ENCODE measurements at regions not wholly inside any gene's neighbourhood (a gene's known extent, or its start where the extent isn't known, plus 50 kb on each side); places are given as distances from the start of the nearest gene placed in this dataset.
A peak's percentile ranks its signal among the peaks of the same experiment; 100 is the strongest.

GRCh38 chr6:108734271-108734922 lies 113.8 kb upstream of the ARMC2 start:
- no peak for DNase-seq

DNA sequence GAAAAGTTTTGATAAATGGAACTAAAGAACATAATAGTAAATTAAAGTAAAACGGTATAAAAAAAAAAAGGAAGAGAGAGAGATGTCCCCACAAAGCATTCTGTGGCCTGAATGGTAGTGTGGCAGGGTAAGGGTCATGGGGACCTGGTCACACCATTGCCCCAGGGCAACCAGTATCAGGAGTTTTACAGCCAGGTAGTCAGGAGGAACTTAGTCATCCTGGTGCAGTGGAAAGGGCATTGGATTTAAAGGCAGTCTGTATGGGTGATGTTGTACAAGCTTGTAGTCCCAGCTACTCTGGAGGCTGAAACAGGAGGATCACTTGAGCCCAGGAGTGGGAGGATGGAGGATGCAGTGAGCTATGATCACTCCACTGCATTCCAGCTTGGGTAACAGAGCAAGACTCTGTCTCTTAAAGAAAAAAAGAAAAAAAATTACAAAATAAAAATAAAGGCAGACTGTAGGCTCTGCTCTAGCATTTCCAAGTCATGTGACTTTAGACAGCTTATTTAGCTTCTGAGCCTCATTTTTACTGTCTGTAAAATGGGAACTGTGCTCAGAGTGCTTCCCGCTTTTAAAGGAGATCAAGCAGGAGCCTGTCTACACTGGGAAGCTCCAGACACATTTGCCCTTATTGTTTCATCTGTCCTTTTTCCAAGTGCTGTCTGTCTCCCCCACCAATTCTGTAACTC lies 112.8 kb upstream of the ARMC2 start:
- DNase-seq, result no peak

- no peak for DNase-seq
Measured at GRCh38 chr6:108736002-108736361, 112.2 kb upstream of the ARMC2 start.

DNA sequence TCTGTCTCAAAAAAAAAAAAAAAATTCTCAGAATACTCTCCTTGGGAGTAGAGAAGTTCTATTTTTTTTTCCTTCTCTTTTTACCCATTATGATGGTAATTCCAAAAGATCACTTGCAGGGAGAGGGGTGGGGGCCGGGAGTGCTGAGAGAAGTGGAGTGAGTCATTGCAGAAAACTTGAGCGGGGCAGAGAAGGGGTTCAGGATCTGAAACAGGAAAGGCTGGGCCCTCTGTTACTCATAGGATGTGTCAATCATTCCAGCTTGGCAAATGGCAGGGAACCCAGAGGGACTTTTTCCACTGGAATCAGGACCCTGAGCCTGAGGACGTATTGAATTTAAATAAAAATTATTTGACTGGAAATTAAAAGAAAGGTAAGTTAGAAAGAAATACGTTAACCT lies 111.4 kb upstream of the ARMC2 start:
- DNase-seq, result peak in 24 of 56 donors; percentile 2 to 71 (median 26)

DNA sequence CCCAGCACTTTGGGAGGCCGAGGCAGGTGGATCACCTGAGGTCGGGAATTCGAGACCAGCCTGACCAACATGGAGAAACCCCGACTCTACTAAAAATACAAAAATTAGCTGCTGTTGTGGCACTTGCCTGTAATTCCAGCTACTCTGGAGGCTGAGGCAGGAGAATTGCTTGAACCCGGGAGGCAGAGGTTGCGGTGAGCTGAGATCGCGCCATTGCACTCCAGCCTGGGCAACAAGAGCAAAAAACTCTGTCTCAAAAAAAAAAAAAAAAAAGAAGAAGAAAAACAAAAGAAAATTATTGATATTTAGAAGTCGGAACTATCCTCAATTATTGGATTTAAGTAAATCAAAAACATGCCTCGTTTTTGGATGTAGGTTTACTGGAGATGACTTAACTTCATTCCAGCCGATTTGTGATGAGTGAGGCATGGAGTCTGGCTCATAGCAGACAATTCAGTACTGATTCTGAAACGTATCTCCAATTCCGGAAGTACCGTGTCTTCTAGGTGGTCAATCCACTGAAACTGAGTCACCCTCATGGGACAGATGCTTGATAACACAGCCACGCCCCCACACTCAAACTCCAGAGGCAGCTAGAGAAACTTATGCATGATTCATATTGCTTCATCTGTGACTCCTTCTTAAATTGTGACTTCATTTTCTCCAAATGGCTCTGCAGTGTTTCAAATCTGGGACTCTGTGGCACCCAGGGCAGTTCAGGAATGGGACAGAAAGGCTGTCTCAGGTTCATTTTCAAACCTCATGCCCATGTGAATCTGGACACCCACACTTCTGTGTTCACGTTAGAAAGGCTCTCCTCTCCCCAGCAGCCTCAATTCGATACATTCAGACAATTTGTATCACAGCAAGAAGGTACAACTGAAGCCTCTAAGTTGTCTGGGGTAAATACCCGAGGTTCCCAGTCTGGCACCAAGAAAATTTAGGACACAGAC lies 110.4 kb upstream of the ARMC2 start:
- DNase-seq, result no peak

GRCh38 chr6:108738684-108739416 lies 109.4 kb upstream of the ARMC2 start:
- DNase-seq, result no peak

GRCh38 chr6:108739496-108740330 lies 108.5 kb upstream of the ARMC2 start:
- no peak for DNase-seq

DNA sequence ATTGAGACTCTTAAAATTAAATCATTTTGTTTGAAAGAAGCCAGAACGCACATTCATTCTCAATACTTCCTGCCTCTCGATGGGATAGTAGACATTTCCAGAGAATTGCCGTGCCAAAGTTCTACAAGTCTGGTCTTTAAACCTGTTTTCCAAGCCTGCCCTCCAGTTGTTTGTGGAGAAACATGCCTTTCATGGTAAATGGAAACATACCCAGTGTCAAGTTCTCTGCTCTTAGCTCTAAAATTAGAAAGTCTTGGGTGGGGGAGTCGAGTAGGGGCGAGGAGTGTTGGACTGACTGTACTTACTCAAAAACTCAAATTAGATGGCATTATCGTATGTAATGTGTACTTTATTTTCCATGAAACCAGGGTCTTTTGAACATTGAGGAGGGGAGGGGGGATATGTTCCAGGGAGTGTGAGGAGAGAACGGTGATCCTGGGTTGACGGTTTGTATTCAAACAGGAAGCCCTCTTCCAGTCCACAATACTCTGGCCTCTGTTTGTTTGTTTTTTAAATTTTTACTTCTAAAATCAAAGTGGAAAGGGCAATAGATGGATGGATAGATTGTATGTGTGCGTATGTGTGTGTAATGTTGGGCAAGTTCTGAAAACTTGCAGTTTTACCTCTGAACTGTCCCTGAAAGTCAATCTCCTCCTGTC lies 106.8 kb upstream of the ARMC2 start:
- no peak for DNase-seq

GRCh38 chr6:108742041-108742440 lies 106.2 kb upstream of the ARMC2 start:
- DNase-seq, result no peak

DNA sequence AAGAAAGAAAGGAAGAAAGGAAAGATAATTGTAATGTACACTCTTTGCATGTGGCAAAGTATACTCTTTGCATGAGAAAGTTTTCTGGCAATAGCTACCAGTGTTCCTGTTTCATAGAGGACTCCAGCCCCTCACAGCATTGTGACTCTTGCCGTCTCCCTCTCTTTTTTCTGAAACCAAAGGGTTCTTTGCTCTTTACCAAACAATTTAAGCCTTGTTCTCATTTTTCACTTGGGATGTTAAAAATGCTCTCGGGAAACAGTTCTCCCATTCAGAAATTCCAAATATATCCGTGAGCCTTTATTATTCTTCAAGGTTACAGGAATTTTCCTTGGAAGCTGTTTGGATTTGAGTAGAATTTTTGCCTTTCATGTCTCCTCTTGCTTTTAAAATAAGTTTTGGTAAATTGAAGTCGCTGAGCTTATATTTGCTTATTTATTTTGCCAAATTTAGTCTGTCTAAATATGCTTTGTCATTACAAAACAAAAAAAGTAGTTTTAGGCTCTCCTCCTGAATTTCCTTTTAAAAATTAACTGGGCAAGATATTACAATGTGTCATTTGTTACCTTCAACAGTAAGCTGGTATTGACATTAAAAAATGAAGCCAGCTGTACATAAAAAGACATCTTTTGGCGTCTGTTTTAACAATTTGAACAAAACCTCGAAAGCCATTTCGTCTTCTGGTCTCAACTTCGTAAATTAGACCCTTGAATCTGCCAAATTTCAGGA lies 103.8 kb upstream of the ARMC2 start:
- DNase-seq, result peak in 1 of 56 donors; percentile 8

DNA sequence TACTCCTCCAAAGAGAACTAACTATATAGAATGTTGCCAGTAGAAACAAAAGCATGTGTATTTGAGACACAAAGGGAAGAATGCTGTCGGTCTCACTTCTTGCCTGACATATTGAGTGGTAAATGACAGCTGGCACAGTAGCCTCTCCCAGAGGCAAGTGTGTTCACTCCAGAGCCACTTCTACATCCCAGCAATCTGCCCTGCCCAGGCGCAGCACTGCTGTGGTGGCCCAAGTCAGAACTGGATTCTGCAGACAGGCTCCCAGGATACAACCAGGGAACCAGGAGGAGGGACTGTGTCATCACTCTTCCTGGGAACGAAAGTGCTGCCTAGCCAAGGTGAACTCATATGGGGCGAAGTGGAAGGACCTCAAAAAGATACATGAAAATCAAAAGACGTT lies 103.2 kb upstream of the ARMC2 start:
- DNase-seq, result no peak

- no peak for DNase-seq
Measured at GRCh38 chr6:108745664-108746336, 102.4 kb upstream of the ARMC2 start.

GRCh38 chr6:108746366-108746765 lies 101.9 kb upstream of the ARMC2 start:
- no peak for DNase-seq

GRCh38 chr6:108746836-108747575 lies 101.2 kb upstream of the ARMC2 start:
- no peak for DNase-seq

- DNase-seq, result peak in 1 of 56 donors; percentile 19
Measured at GRCh38 chr6:108748055-108748454, 100.2 kb upstream of the ARMC2 start.

DNA sequence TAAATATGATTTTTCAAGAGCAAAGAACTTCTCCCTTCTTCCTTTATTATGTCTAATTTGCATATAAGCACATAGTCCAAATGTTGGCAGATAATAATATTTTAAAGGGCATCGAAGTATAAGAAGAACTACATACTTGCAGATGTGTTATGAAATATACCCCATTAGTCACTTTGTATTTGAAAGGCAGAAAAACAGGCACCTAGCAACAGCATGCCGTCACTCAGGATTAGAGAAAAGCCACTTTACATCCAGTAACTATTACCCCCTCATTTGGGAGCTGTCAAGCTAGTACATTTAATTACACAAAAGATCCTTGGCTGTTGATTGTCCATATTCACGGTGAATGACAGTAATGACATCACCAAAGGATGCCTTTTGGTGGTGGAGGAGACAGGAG lies 99.3 kb upstream of the ARMC2 start:
- DNase-seq, result no peak

- DNase-seq, result no peak
Measured at GRCh38 chr6:108750801-108751200, 97.4 kb upstream of the ARMC2 start.

DNA sequence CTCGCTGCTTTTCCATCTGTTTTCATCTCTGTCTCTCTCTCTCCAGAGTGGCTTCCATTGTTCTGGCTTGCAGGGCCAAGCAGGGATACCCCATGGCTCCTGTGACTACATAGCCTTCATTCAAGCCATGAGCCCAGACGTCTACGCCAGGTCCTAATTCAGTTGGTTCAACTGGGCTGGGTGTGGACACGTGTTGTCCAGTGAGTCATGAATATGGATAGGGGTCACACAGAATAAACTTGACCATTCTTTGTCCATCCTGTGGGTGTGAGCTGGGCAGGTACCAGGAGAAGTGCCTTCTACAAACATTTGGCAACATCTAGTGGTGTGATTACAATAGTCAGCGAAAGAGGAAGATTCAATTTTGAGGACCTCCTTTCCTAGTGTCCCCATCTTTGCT lies 96.9 kb upstream of the ARMC2 start:
- no peak for DNase-seq

All from nucleus accumbens (tissue), 56 donors.